Natural killer cell (primary cell): ENCODE measurements at regions not wholly inside any gene's neighbourhood (a gene's known extent, or its start where the extent isn't known, plus 50 kb on each side); places are given as distances from the start of the nearest gene placed in this dataset.

Experiments used
- ATAC-seq, 3 donors: fragments of 150-1000 bp in 2 of 3; fragments of 200-7000 bp in 1 of 3; cut with Tn5 transposase; 1 replicate in 1 of 3; 2 replicates in 2 of 3; pipeline ENCODE4 v1.10.0; 2021; ENCODE audit warnings: mild to moderate bottlenecking in 2 of 3, moderate library complexity in 2 of 3
- DNase-seq, 2 donors: peaks; one replicate each; pipeline versions ENCODE4 v3.0.0 to v3.0.0-alpha.2; 2013 to 2021; ENCODE audit warnings: mixed read lengths in 1 of 2
- H3K27ac ChIP-seq: one replicate; pipeline ENCODE4 v1.5.1; 2013; ENCODE audit warnings: mild to moderate bottlenecking, low read length
- H3K27me3 ChIP-seq: one replicate; pipeline ENCODE4 v1.6.1; 2013; ENCODE audit warnings: low read length; ENCODE audit not compliant: control insufficient read depth, insufficient read depth
- H3K36me3 ChIP-seq: one replicate; pipeline ENCODE4 v1.6.1; 2013; ENCODE audit warnings: low read length; ENCODE audit not compliant: control insufficient read depth, insufficient read depth
- H3K4me1 ChIP-seq: one replicate; pipeline ENCODE4 v1.6.1; 2013; ENCODE audit warnings: low read length; ENCODE audit not compliant: control insufficient read depth, insufficient read depth
- H3K4me3 ChIP-seq: one replicate; pipeline ENCODE4 v1.5.1; 2013; ENCODE audit warnings: low read length
- H3K9me3 ChIP-seq: one replicate; pipeline ENCODE4 v1.6.1; 2013; ENCODE audit warnings: low read length; ENCODE audit not compliant: control insufficient read depth, insufficient read depth
- H3K27ac Mint-ChIP-seq, 2 donors: one replicate each; pipeline ENCODE4 v1.8.0; 2022; ENCODE audit warnings: mild to moderate bottlenecking in 2 of 2, mixed read lengths in 2 of 2, moderate library complexity in 1 of 2
- H3K27me3 Mint-ChIP-seq, 2 donors: one replicate each; pipeline ENCODE4 v1.8.0; 2022; ENCODE audit warnings: low read depth in 2 of 2, mixed read lengths in 2 of 2
- H3K36me3 Mint-ChIP-seq: one replicate; pipeline ENCODE4 v1.8.0; 2022; ENCODE audit warnings: mixed read lengths
- H3K4me1 Mint-ChIP-seq, 2 donors: one replicate each; pipeline ENCODE4 v1.8.0; 2022; ENCODE audit warnings: mixed read lengths in 2 of 2
- H3K4me3 Mint-ChIP-seq: one replicate; pipeline ENCODE4 v1.8.0; 2022; ENCODE audit warnings: mild to moderate bottlenecking, moderate library complexity, mixed read lengths
- H3K9me3 Mint-ChIP-seq, 2 donors: one replicate each; pipeline ENCODE4 v1.8.0; 2022; ENCODE audit warnings: mixed read lengths in 2 of 2
- WGBS: methylation state at CpG from one replicate; pipeline ENCODE4 v1.1.7; 2013; ENCODE audit warnings: missing lambda C conversion rate; ENCODE audit not compliant: insufficient coverage; 5-methylcytosine and 5-hydroxymethylcytosine counted together
- intact Hi-C: fragments of 100-400 bp; cut with micrococcal nuclease; formaldehyde crosslinking; loops from one replicate; pipeline ENCODE4 v1.14.2; 2022
- TF ChIP-seq, protein P1 (sequence below): fragments of 200-600 bp; IDR thresholded peaks from one replicate; pipeline ENCODE4 v1.8.0; 2022; ENCODE audit warnings: antibody characterized with exemption

DNA sequence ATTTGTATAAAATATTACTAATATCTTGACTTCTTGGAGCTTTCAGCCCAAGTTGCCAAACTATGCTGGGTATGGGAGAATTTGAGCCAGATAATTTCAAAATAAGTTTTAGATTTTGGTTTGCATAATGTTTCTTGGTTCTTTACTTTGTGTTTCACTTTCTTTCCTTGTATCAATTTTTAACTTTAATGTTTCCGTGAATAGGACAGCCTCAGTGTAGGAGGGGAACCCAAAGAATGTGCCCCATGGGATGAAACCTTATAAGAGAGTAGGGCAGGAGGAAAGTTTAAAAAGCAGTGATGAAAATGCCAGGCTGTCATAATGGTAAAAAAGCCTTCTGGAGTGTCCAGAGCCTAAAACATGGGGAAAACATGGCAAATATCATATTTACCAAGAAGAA is 252.4 kb upstream of the IRAK1BP1 start:
- Mint-ChIP-seq H3K27ac (no peak overlapping the region), H3K27me3 (no peaks in the 10 kb centered on the region), H3K4me1 (no peaks in the 10 kb centered on the region), H3K36me3 (no peaks in the 10 kb centered on the region), H3K4me3 (no peak overlapping the region), H3K9me3 (peaks cover 3 to 8% of the 10 kb centered on the region in 2 donors)
- H3K27me3 ChIP-seq, result no peaks in the 10 kb centered on the region
- DNase-seq (no peak), ATAC-seq (no peak)
- no peaks in the 10 kb centered on the region for H3K4me1 ChIP-seq
- intact Hi-C loops, result no loop called here
- TF ChIP-seq, protein P1, sequence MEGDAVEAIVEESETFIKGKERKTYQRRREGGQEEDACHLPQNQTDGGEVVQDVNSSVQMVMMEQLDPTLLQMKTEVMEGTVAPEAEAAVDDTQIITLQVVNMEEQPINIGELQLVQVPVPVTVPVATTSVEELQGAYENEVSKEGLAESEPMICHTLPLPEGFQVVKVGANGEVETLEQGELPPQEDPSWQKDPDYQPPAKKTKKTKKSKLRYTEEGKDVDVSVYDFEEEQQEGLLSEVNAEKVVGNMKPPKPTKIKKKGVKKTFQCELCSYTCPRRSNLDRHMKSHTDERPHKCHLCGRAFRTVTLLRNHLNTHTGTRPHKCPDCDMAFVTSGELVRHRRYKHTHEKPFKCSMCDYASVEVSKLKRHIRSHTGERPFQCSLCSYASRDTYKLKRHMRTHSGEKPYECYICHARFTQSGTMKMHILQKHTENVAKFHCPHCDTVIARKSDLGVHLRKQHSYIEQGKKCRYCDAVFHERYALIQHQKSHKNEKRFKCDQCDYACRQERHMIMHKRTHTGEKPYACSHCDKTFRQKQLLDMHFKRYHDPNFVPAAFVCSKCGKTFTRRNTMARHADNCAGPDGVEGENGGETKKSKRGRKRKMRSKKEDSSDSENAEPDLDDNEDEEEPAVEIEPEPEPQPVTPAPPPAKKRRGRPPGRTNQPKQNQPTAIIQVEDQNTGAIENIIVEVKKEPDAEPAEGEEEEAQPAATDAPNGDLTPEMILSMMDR, result no peak
- H3K4me3 ChIP-seq, result no peak overlapping the region
- no peaks in the 10 kb centered on the region for H3K36me3 ChIP-seq
- WGBS, result 0% methylated on average over 1 of the region's 1 CpG
- H3K27ac ChIP-seq, result no peak overlapping the region
- no peaks in the 10 kb centered on the region for H3K9me3 ChIP-seq

GRCh38 chr6:78615430-78615904 is 251.9 kb upstream of the IRAK1BP1 start:
- Mint-ChIP-seq H3K4me3 (no peak overlapping the region), H3K27me3 (no peaks in the 10 kb centered on the region), H3K27ac (no peak overlapping the region)

DNA sequence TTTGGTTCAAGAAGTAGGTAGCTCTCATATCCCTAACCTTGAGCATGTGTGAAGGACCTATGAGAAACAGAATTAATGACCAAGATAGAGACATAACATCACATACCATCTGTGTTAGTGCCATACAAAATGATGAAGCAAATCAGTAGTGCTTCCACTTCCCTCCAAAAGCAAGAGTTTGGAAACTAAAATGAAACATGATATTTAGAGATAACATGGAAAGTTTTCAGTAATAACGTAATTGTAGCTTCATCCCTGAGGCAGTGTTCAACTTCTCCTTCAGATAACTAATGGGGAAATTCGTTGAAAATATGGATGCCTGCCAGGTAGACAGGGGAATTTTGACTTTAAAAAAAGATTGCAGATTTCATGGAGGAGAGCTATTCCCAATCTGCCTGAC is 248.4 kb upstream of the IRAK1BP1 start:
- Mint-ChIP-seq H3K36me3 (no peaks in the 10 kb centered on the region), H3K4me1 (no peaks in the 10 kb centered on the region), H3K27me3 (no peaks in the 10 kb centered on the region), H3K9me3 (no peaks in the 10 kb centered on the region), H3K4me3 (no peak overlapping the region), H3K27ac (no peak overlapping the region)
- Histone ChIP-seq H3K36me3 (no peaks in the 10 kb centered on the region), H3K27ac (no peak overlapping the region), H3K27me3 (no peaks in the 10 kb centered on the region), H3K4me3 (no peak overlapping the region), H3K4me1 (no peaks in the 10 kb centered on the region), H3K9me3 (no peaks in the 10 kb centered on the region)
- whole genome bisulfite sequencing, result 67% methylated on average over 1 of the region's 2 CpGs
- TF ChIP-seq, protein P1, result no peak
- intact Hi-C loops, result no loop called here
- DNase-seq (no peak), ATAC-seq (no peak)

More at GRCh38 chr6:78615430-78615904, 251.9 kb upstream of the IRAK1BP1 start:
- Mint-ChIP-seq H3K4me1 (no peaks in the 10 kb centered on the region), H3K9me3 (peaks cover 3 to 8% of the 10 kb centered on the region in 2 donors), H3K36me3 (no peaks in the 10 kb centered on the region)
- intact Hi-C loops, result no loop called here
- Histone ChIP-seq H3K9me3 (no peaks in the 10 kb centered on the region), H3K27ac (no peak overlapping the region), H3K4me1 (no peaks in the 10 kb centered on the region), H3K4me3 (no peak overlapping the region), H3K36me3 (no peaks in the 10 kb centered on the region), H3K27me3 (no peaks in the 10 kb centered on the region)
- no peak for DNase-seq
- WGBS, result no CpG with 5 or more reads among the region's 1 CpG
- TF ChIP-seq, protein P1, result no peak
- no peak for ATAC-seq

GRCh38 chr6:78623554-78623953 is 243.8 kb upstream of the IRAK1BP1 start:
- Histone ChIP-seq H3K27ac (no peak overlapping the region), H3K4me1 (no peaks in the 10 kb centered on the region), H3K27me3 (no peaks in the 10 kb centered on the region), H3K36me3 (no peaks in the 10 kb centered on the region), H3K4me3 (no peak overlapping the region), H3K9me3 (no peaks in the 10 kb centered on the region)
- Mint-ChIP-seq H3K36me3 (no peaks in the 10 kb centered on the region), H3K4me1 (no peaks in the 10 kb centered on the region), H3K27me3 (no peaks in the 10 kb centered on the region), H3K4me3 (no peak overlapping the region), H3K27ac (no peak overlapping the region), H3K9me3 (peaks cover 2 to 3% of the 10 kb centered on the region in 2 donors)
- intact Hi-C loops, result no loop called here
- TF ChIP-seq, protein P1, result no peak
- no peak for ATAC-seq
- DNase-seq, result no peak
